Adrenal gland (tissue), 9 donors: ENCODE measurements at regions not wholly inside any gene's neighbourhood (a gene's known extent, or its start where the extent isn't known, plus 50 kb on each side); places are given as distances from the start of the nearest gene placed in this dataset.
"Not testable (repeated sequence)": the region's sequence is repeated elsewhere in the genome, so short reads cannot be mapped to it uniquely, and the experiment has no call there.

Source experiments
- DNase-seq, 7 donors: peaks; one replicate each; pipeline ENCODE4 v3.0.0-alpha.2; 2019 to 2020
- H3K27ac ChIP-seq, 5 donors: fragments of 200-600 bp; sonication (generic) in 4 of 5; 1 replicate in 3 of 5; 2 replicates in 2 of 5; pipeline versions ENCODE4 v1.5.1 to v1.8.0; 2016 to 2020; ENCODE audit warnings: mild to moderate bottlenecking in 1 of 5
- H3K27me3 ChIP-seq: fragments of 200-600 bp; 2 replicates; pipeline ENCODE4 v1.8.0; 2021
- H3K36me3 ChIP-seq, 2 donors: fragments of 200-600 bp; replicated peaks in 1 of 2; 1 replicate in 1 of 2; 2 replicates in 1 of 2; pipeline versions ENCODE4 v1.5.1 to v1.8.0; 2018 to 2022
- H3K4me1 ChIP-seq, 2 donors: fragments of 200-600 bp; replicated peaks in 1 of 2; 1 replicate in 1 of 2; 2 replicates in 1 of 2; pipeline versions ENCODE4 v1.5.1 to v1.8.0; 2018 to 2021
- H3K4me3 ChIP-seq, 4 donors: fragments of 200-600 bp; sonication (generic) in 3 of 4; one replicate each; pipeline ENCODE4 v1.5.1; 2016 to 2018
- H3K9me3 ChIP-seq, 3 donors: fragments of 200-600 bp; sonication (generic) in 1 of 3; replicated peaks in 1 of 3; 1 replicate in 2 of 3; 2 replicates in 1 of 3; pipeline versions ENCODE4 v1.5.1 to v1.8.0; 2016 to 2021
- POLR2A ChIP-seq, 2 donors: fragments of 450-650 bp; IDR thresholded peaks; one replicate each; pipeline ENCODE4 v1.6.1; 2017; ENCODE audit warnings: antibody characterized with exemption in 2 of 2, mild to moderate bottlenecking in 2 of 2, moderate library complexity in 1 of 2
- WGBS, 4 donors: extraction: QIAGEN DNeasy Blood & Tissue Kit in 2 of 4; methylation state at CpG; one replicate each; pipeline versions ENCODE4 v1.1.5 to v1.1.7; 2013 to 2017; 5-methylcytosine and 5-hydroxymethylcytosine counted together
- intact Hi-C, 2 donors: fragments of 100-400 bp; cut with DNase I; formaldehyde crosslinking; loops; one replicate each; pipeline versions ENCODE4 v1.14.1 to v1.15.0; 2022 to 2023
- TF ChIP-seq, protein P1 (sequence below), 6 experiments: fragments of 450-650 bp in 4 of 6; fragments of 200-600 bp in 2 of 6; sonication (generic) in 1 of 6; IDR thresholded peaks; 1 replicate in 5 of 6; 2 replicates in 1 of 6; pipeline versions ENCODE4 v1.5.1 to v1.8.0; 2016 to 2021; ENCODE audit warnings: antibody characterized with exemption in 6 of 6, mild to moderate bottlenecking in 2 of 6, moderate library complexity in 1 of 6
- donor health status: healthy with polysubstance abuse.
- donor health status: Bipolar disorder and iron deficiency.
- donor health status: DM: yes; HTN: yes; CAD: no.
- donor health status: DM: no; HTN: no; CAD: no.
- donor health status: DM: no; HTN: no; CAD: no.

DNA sequence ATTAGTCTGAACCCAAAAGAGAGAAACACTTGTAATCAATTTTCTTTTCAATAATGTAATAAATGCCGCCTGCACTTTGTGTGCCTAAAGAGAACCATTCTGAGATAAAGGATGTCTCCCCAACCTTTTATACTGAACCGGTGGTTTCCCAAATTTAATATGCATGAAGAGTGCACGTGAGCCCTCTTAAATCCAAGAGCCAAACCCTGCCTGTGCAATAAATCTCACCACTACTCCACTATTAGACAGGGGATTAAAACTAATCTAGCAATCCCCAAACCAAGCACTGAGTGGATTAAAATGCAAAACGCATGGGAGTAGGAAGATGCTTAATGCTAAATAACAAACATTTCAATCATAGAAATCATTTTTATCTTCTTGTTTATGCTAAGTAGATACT, 351.0 kb upstream of the PSMD7 start:
- 63 to 82% (median 78%) methylated on average over 4 of the region's 4 CpGs for WGBS, 4 donors

DNA sequence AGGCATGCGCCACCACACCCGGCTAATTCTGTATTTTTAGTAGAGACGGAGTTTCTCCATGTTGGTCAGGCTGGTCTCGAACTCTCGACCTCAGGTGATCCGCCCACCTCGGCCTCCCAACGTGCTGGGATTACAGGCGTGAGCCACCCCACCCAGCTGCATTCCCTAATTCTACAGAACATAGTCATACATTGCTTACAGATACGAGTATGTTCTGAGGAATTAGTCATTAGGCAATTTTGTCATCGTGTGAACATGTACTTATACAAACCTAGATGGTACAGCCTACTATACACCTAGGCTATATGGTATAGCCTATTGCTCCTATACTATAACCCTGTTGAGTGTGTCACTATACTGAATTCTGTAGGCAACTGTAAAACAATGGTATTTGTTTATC, 353.4 kb upstream of the PSMD7 start:
- WGBS, 4 donors, result 92 to 96% (median 94%) methylated on average over 11 of the region's 11 CpGs
- intact Hi-C loops, result not testable (repeated sequence)

More for the DNA sequence above, 351.0 kb upstream of the PSMD7 start:
- Histone ChIP-seq H3K4me1 (peaks cover 4% of the 10 kb centered on the region in 2 donors), H3K36me3 (no peaks in the 10 kb centered on the region), H3K27ac (no peak overlapping the region), H3K4me3 (no peak overlapping the region), H3K9me3 (no peaks in the 10 kb centered on the region), H3K27me3 (no peaks in the 10 kb centered on the region)
- no peak for TF ChIP-seq POLR2A (IDR thresholded peaks at IDR 0.05)
- TF ChIP-seq, protein P1, sequence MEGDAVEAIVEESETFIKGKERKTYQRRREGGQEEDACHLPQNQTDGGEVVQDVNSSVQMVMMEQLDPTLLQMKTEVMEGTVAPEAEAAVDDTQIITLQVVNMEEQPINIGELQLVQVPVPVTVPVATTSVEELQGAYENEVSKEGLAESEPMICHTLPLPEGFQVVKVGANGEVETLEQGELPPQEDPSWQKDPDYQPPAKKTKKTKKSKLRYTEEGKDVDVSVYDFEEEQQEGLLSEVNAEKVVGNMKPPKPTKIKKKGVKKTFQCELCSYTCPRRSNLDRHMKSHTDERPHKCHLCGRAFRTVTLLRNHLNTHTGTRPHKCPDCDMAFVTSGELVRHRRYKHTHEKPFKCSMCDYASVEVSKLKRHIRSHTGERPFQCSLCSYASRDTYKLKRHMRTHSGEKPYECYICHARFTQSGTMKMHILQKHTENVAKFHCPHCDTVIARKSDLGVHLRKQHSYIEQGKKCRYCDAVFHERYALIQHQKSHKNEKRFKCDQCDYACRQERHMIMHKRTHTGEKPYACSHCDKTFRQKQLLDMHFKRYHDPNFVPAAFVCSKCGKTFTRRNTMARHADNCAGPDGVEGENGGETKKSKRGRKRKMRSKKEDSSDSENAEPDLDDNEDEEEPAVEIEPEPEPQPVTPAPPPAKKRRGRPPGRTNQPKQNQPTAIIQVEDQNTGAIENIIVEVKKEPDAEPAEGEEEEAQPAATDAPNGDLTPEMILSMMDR (IDR thresholded peaks at IDR 0.05), result no peak
- no peak for DNase-seq
- intact Hi-C loops, result no loop called here

DNA sequence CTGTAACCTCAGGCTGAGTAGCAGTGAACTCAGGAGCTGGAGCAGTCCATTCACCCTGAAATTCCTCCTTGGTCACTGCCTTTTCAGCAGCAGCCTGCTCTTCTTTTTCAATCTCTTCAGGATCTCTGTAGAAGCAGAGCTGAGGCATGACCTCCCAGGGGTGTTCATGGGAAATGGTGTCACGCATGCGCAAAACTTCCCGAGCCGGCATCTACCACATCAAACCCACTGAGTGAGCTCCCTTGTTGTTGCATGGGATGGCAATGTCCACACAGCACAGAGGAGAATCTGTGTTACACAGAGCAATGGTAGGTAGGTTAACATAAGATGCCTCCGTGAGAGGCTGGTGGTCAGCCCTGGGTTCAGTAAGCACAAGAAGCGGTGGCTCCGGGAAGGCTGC, 355.8 kb upstream of the PSMD7 start:
- H3K36me3 ChIP-seq, H3K4me3 ChIP-seq, DNase-seq, H3K27ac ChIP-seq, intact Hi-C loops, H3K27me3 ChIP-seq, H3K4me1 ChIP-seq, H3K9me3 ChIP-seq: not testable (repeated sequence)
- 91 to 97% (median 94%) methylated on average over 7 of the region's 7 CpGs for WGBS, 4 donors

More for the DNA sequence above, 353.4 kb upstream of the PSMD7 start:
- not testable (repeated sequence) for H3K27ac ChIP-seq, DNase-seq, H3K36me3 ChIP-seq, H3K4me3 ChIP-seq, H3K9me3 ChIP-seq, H3K4me1 ChIP-seq, H3K27me3 ChIP-seq

DNA sequence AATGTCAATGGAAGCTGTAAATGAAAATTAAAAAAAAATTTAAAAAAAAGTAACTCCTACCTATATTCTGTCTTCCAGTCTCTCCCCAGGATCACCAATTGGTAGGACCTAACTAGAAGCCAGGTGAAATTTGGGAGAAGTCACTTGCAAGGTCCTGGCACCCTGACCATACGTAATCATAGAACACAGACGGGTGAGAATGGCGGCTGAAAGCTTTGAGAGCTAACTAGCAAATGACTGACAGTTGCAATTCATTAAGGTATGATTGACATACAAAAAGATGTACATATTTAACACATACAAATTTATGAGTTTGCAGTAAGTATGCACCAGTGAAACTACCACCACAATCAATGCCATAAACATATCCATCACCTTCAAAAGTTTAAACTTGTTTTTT, 372.7 kb upstream of the PSMD7 start:
- Histone ChIP-seq H3K4me1 (no peaks in the 10 kb centered on the region), H3K4me3 (no peak overlapping the region), H3K27ac (no peak overlapping the region), H3K27me3 (no peaks in the 10 kb centered on the region), H3K36me3 (no peaks in the 10 kb centered on the region), H3K9me3 (peaks cover 0 to 4% (median 0%) of the 10 kb centered on the region in 3 donors)
- no peak for DNase-seq
- 85 to 93% (median 86%) methylated on average over 3 of the region's 3 CpGs for WGBS, 4 donors
- intact Hi-C loops, result no loop called here
- TF ChIP-seq, protein P1 (IDR thresholded peaks at IDR 0.05), result no peak

DNA sequence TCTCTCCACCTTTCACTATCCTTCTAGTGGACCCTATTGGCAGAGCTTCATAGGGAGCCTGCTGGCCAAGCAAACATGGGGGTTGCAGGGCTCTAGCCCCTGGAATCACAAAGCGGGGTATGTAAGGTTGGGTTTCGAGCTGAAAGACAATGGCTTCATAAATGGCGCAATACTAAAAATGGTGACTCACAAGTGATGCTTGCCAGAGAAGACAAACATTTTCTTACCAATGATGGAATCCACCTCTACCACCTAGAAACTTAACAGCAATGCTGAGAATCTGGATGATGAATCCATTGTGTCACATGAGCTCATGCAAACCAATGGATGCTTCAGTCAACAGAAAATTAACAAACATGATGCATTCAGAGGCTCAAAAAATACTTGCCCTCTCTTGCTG, 375.3 kb upstream of the PSMD7 start:
- H3K27ac ChIP-seq, result no peak overlapping the region
- no peaks in the 10 kb centered on the region for H3K9me3 ChIP-seq
- no peaks in the 10 kb centered on the region for H3K4me1 ChIP-seq
- TF ChIP-seq, protein P1 (IDR thresholded peaks at IDR 0.05), result no peak
- no peak for TF ChIP-seq POLR2A (IDR thresholded peaks at IDR 0.05)
- DNase-seq, result no peak
- WGBS, 4 donors, result 92 to 98% (median 95%) methylated on average over 3 of the region's 3 CpGs
- intact Hi-C loops, result no loop called here
- H3K36me3 ChIP-seq, result no peaks in the 10 kb centered on the region
- no peak overlapping the region for H3K4me3 ChIP-seq
- no peaks in the 10 kb centered on the region for H3K27me3 ChIP-seq
